HG03342 (cell line): ENCODE measurements at regions not wholly inside any gene's neighbourhood (a gene's known extent, or its start where the extent isn't known, plus 50 kb on each side); places are given as distances from the start of the nearest gene placed in this dataset.
A peak's percentile ranks its signal among the peaks of the same experiment; 100 is the strongest.
"Not testable (repeated sequence)": the region's sequence is repeated elsewhere in the genome, so short reads cannot be mapped to it uniquely, and the experiment has no call there.

Experiments
- ATAC-seq: cut with Tn5 transposase; IDR thresholded peaks from one replicate; pipeline ENCODE4 v1.9.1; 2021; ENCODE audit warnings: mild to moderate bottlenecking, moderate library complexity; ENCODE audit not compliant: unreplicated experiment

DNA sequence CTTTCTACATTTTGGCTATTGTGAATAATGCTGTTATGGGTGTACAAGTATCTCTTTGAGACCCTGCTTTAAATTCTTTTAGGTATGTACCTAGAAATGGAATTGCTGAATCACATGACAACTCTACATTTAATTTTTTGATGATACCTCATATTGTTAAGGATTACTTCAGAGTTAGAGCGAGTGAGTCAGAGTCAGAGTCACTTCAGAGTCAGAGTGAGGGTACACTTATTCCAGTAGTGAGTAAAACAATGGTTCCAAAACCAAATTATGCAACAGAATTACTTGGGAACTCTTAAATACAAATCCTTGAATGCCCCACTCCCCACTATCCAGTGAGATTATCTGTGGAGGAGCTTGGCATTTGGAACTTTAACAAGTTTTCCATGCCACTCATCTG lies 50.3 kb upstream of the SNRK start:
- no peak for ATAC-seq

DNA sequence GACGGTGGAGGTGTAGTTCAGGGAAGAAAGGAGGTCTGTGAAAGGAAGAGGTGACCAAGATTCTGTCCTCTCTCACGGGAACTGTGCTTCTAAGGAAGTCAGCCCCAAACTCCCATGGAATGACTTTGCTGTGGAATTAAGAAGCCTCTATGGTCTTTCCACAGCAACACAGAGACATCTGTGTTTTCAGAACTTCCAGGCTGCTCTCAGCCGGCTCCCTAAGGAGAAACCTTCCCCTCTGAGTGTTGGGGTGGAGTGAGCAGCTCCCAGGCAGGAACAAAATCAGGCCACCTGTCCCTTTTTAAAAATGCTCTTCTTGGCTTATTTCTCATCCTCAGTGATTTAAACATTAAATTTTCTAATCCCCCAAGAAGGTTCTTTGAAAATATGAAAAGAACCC lies 53.3 kb upstream of the SNRK start:
- ATAC-seq, result no peak

DNA sequence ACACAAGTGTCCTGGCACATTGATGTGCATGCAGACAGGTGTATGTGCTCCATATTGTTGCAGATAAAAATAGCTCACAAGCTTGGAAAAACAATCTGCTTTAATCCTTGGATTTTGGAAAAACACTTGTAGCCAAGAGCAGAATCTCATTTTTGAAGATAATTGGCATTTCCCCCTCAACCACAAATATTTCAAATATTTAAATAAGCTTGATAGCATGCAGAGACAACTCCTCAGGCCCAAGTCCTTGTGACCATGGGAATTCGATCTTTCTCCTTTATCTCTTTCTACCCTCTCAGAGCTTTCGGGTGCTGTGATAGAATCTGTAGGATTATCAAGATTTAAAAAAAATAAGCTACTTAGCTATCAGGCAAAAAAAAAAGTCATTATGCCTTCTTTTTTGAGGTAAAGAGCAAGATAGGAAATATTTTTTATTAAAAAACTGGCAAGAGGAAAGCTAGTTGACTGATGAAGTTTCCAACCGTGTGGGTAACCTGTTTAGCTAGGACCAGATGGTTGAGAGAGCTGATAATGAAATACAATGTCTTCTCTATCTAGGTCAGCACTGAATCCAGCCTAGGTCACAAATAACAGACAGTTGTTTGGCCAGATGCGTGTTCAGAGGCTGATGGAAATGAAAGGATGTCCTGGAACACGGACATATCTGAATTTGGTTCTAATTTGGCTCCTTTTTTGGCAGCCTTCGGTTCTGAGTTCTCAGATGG lies 54.9 kb upstream of the SNRK start:
- ATAC-seq, result no peak

DNA sequence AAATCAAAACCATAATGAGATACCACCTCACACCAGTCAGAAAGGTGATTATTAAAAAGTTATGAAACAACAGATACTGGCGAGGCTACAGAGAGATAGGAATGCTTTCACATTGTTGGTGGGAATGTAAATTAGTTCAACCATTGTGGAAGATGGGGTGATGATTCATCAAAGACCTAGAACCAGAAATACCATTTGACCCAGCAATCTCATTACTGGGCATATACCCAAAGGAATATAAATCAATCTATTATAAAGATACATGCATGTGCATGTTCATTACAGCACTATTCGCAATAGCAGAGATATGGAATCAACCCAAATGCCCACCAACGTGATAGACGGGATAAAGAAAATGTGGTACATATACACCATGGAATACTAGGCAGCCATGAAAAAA lies 56.5 kb upstream of the SNRK start:
- not testable (repeated sequence) for ATAC-seq

DNA sequence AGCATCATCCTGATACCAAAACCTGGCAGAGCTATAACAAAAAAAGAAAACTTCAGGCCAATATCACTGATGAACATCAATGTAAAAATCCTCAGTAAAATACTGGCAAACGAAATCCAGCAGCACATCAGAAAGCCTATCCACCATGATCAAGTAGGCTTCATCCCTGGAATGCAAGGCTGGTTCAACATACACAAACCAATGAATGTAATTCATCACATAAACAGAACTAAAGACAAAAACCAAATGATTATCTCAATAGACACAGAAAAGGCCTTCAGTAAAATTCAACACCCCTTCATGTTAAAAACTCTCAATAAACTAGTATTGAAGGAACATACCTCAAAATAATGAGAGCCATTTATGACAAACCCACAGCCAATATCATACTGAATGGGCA lies 58.7 kb upstream of the SNRK start:
- ATAC-seq, result not testable (repeated sequence)

DNA sequence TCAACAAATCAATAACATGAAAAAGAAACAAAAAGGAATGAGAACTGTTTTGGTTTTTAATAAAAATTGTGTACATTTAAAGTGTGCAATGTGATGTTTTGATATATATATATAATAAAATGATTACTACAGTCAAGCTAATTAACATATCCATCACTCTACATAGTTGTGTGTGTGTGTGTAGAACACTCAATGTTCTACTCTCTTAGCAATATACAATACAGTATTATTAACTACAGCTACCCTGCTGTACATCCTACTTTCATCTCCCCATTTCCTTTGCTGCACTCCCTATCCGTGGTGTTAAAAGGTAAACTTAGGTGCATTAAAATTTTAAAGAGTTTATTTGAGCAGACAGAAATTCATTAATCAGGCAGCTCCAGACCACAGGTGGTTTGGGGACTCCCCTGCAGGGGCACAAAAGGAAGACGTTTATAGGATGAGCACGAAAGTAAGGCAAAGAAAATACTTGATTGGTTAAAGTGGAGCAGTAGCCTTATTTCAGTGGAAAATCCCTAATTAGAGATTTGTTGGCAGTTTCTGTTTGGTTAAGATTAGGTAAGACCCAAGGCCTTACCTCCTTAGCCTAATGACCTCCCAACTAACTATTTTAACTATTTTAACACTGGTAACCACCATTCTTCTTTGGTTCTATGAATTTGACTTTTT lies 61.8 kb upstream of the SNRK start:
- no peak for ATAC-seq

DNA sequence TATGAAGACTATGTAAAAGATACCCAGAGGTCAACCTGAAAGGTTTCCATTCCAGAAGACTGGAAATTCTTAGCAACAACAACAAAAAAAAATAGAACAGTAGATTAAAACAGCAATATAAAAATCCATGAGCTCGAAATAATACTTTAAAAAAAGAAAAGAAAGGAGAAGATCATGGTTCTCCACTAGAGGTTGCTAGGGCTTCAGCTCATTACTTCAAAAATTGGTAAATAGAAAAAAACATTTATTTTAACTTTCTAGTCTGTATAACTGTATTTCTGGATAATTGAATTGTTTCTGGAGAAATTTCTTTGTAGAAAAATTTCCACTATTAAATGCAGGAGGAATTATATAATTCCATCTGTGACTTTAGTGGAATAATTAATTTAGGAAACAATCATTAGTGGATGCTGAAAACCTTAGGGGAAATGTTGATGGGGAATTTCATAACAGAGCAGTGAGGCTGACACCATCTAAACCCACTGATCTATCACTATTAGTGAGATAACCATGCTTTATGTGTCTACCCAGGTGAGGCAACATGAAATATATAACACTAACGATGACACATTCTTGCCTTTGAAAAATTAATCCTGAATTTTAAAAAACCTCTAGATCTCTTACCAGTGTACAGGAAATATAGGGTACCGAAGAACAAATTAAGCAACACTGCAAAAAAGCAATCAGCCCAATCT lies 62.5 kb upstream of the SNRK start:
- no peak for ATAC-seq

DNA sequence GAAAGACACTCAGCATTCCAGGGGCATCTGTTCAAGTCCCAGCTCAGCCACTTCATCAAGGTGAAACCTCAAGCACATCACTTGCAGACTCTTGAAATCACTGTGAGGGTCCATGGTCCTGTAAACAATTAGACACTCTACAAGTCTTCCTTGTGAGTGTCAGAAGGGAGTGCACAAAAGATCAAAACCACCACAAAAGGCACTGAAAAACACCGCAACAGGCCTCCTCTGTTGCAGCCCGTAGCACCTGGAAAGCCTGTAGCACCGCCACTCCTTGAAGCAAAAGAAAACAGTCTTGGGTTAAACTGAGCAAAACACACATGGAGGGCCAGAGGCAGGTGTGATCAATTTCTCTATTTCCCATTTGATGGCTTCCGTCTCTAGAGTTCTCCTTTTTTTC lies 63.8 kb upstream of the SNRK start:
- ATAC-seq, result no peak

DNA sequence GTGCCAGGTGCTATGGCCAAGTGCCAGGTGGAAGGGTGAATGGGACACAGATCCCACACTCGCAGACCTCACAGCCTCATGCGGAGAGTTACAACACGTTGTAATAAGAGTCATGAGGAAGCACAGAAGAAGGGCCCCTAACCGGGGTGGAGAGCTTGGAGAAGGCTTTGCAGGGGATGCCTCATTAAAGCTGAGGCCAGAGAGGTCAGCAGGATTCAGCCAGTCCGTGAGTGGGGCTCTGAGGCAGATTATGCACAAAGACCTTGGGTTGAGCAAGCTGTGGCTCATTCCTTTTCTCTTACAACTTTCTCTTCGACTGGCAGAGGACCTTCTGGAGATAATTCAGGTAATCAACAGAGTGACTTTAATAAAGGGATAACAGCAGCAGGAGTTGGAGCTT lies 65.3 kb upstream of the SNRK start:
- ATAC-seq, result no peak

DNA sequence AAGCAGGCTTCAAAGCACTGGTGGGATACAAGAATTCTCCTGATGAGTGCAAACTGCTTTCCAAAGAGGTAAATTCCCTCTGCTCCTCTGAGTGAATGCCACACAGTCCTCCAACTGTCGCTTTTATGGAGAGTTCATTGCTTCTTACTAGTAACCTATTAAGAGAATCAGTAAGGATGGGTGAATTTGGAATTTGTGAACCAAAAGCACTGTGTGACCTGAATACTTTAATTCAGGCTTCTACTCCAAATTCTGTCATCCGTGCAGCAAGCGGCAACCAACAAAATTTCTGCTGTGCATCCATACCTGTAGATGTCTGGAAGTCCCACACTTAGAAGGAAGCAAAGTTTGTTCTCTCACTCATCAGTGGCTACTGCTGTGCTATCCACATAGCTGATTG lies 66.7 kb upstream of the SNRK start:
- no peak for ATAC-seq

DNA sequence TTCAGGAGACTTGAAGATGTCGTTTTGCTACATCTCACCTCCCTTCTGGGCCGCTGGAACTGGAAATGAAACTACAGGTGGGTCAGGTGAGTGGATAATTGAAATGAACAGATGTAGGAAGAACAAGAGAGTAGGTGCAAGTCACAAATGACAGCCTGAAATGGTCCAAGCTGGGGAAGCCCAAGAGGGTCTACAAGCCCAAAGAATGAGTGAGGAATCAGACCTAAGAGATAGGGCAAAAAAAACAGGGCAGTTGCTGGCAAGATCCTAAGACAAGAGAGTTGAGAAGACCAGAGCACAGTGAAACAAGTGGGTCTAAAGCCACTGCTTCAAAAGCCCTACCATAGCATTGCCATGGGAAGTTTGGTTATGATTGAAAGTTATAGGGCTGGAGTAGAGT lies 67.4 kb upstream of the SNRK start:
- ATAC-seq, result no peak

DNA sequence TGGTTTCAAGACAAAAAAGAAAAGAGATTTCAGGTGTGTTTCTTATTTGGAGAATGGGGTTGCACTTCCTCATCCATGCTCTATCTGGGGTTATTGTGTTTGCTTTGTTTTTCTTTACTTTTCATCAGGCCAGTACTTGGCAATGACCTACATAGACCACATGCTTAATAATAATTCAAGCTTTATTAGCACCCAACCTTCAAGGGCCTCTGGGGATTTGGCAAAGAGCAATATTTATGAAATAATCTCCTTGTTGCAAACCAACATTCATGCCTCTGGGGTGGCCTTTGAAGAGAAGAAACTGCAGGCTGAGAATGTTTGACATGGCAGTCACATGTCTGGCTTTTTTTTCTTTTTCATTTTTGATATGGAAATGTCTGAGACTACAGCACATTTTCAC lies 68.2 kb upstream of the SNRK start:
- ATAC-seq, result no peak

DNA sequence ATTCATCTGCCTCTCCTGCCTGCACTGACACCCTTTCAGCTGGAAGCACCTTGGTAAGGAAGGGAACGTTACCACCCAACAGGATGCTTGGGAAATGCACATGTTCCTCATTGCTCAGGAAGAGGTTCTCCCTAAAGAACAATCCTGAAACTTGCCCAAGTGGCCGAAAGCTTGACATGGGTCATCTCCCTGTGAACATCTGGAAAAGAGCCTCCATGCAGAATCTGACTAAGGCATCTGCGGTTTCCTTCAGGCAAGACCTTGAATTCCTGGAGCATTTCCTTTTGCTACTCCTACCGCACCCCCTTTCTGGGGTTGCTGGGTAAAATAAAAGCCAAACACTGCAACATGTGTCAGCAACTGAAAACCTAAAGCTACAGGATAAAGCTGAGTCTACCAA lies 68.7 kb upstream of the SNRK start:
- no peak for ATAC-seq

DNA sequence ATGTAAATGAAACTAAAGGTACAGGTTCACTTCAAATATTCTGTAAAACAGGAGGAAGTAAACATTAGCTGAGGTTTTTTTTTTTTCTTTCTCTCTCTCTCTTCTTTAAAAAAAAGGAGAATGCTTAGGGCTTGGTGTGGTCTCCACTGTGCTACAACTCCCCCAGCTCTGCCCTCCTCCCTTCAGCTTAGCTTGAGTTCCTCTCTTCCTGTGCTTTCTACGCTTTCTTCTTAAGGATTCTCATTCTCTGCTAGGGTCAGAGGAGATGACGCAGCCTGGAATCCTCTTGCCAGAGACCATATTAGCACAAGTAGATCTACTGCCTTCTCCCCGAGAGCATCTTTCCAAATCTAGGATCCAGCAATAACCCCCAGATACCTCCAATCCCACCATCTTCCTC lies 69.1 kb upstream of the SNRK start:
- ATAC-seq, result no peak

DNA sequence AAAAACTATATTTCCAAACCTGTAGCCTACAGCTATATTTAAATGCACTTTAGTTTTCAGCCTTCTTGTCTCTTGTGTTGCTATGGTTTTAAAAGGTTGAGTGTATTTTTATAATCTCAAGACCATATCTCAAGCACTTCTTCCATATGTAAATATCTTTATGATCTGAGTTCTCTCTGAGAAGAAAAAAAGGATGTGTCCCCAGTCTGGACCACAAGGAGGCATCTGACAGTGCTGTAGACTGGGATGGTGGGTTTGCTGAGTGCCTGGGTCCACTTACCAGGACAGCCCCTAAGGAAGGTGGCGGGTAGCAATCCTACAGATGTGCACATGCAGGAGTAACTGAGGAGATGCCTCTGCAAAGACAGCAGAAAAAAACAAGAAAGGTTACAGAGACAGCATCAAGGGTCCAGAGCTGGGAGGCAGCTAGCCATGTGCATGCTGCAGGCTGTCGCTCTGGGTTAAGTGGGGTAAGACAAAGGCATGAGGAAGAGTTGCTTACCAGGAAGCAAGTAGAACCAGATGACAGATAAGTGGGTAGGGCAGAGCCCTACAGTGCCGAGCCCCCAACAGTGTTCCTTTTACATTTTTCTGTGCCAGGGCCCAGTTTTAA lies 70.6 kb upstream of the SNRK start:
- ATAC-seq, result no peak

DNA sequence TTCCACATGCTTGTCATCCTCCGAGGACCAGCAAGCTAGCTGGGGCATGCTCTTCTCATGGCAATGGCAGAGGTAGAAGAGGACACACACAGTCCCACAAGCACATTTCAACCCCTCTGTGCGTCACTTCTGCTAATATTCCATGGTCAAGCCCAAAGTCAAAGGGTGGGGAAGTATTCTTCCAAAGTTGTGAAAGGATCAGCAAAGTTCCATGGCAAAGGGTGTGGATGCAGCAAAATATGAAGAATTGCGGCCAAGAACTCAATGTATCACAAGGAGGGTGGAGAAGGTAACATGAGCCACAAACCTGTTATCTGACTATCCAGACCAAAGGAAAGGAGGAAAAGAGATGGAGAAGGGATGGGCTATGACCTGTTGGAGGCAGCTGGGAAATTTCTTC lies 71.2 kb upstream of the SNRK start:
- ATAC-seq, result no peak

DNA sequence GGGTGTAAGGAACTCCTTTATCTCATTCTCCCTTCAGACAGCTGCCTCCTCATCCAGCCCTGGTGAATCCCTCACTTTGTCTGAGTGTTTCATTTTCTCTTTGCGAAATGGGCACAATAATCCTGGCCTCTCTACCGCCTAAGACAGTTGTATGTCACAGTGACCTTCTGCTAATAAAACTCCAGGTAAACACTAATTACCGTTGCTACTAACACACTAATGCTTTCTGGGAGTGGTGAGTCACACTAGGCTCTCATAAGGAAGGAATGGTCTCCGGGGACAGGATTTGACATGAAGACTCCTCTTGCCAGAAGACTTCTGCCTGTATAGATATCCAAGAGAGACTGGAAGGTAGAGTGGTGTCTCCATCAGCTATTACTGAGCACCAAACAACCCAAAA lies 71.7 kb upstream of the SNRK start:
- ATAC-seq, result no peak

DNA sequence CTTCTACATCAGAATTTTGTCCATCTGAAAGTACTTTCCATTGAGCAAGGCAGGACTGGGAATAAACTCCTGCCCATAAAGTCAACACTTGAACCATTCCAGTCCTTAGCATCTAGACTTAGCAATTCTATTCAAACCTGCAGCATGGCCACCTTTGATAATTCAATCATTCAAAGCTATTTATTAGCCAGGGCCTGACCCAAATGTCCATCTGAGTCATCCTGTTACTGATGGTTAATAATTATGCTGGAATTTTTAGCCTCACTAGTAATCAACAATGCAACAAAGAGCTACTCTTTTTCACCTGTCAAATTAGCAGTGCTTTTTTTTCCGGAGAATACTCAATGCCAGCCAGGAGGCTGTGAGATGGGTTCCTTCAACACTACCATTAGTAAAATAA lies 72.7 kb upstream of the SNRK start:
- ATAC-seq, result no peak

DNA sequence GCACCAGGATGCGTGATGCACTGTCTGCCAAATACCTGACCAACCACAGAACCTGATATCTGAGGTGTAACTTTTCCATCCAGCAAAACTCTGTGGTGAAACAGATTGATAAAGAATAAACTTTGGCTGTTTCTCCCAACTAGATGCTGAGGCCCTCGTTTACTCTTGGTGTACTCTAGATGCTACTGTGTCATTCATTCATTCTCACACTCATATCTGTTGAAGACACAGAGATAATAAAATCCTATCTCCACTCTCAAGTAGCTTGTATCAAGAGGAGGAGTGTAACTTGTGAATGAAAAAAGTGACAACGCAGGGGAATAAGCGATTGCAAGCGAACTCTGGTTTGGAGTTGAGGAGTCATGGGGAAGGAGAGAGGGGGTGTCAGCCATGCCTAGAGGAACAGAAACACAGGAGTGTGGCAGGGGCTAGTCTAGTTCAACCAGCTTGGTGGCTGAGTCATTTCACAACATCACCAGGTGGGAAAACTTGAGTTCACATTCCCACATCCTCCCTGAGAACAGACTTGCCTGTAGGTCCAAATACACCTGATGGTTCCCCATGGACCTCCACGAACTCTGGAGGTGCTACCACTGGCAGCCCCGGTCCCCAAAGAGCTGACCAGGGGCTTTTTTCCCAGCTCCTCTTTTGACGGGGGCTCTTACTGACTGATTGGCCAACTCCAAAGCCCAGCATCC lies 73.3 kb upstream of the SNRK start:
- peak; percentile 45 for ATAC-seq

DNA sequence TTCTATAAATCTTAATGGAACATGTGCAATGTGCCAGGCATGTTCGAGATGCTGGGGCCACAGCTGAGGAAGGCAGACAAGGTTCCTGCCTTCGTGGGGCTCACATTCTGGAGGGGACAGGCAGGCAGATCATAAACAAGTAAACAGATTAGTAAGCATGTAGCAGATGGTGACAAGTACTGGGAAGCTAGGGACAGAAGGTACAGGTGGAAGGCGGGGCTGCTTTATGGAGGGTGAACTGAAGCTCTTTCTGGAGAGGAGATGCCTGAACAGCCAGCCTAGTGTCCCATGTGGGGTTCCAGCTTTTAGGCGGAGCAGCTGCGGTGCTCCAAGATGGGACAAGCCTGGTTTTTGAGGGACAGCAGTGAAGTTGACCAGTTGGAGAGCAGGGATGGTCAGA lies 74.7 kb upstream of the SNRK start:
- ATAC-seq, result no peak
